K562 (cell line): ENCODE measurements at regions not wholly inside any gene's neighbourhood (a gene's known extent, or its start where the extent isn't known, plus 50 kb on each side); places are given as distances from the start of the nearest gene placed in this dataset.

Experiments
- CBFB ChIP-seq: sonication (generic); formaldehyde crosslinking; IDR thresholded peaks from 2 replicates; pipeline ENCODE4 v1.4.0; 2020; ENCODE audit warnings: mild to moderate bottlenecking, missing genetic modification reagents
- CBX3 ChIP-seq, 2 experiments: IDR thresholded peaks; 1 replicate in 1 of 2; 2 replicates in 1 of 2; pipeline ENCODE4 v1.6.1; 2012; ENCODE audit warnings: inconsistent platforms in 2 of 2, low read length in 2 of 2, borderline replicate concordance in 1 of 2, control low read depth in 1 of 2
- CTCF ChIP-seq, 3 experiments: IDR thresholded peaks in 2 of 3; conservative IDR thresholded peaks in 1 of 3; 2 replicates each; pipeline ENCODE4 v1.5.1; 2011 to 2012; ENCODE audit warnings: low read length in 3 of 3, mild to moderate bottlenecking in 3 of 3, control low read depth in 2 of 3, improper control_type of control experiment in 1 of 3, inconsistent platforms in 1 of 3, low read depth in 1 of 3, mixed read lengths in 1 of 3, moderate library complexity in 1 of 3; ENCODE audit not compliant: insufficient read depth in 2 of 3
- E2F4 ChIP-seq: sonication (generic); formaldehyde crosslinking; IDR thresholded peaks from 2 replicates; pipeline ENCODE4 v1.8.0; 2022; ENCODE audit warnings: mild to moderate bottlenecking, low read depth, missing genetic modification reagents
- MCM2 ChIP-seq: fragments of 450-650 bp; IDR thresholded peaks from 2 replicates; pipeline ENCODE4 v1.6.1; 2017; ENCODE audit warnings: low read depth, mild to moderate bottlenecking
- NFE2L1 ChIP-seq: fragments of 450-650 bp; IDR thresholded peaks from 2 replicates; pipeline ENCODE4 v1.6.1; 2016; ENCODE audit warnings: missing genetic modification characterization, low read depth, mild to moderate bottlenecking, missing compliant biosample characterization, moderate library complexity, borderline replicate concordance
- POLR2A ChIP-seq: fragments of 450-650 bp; conservative IDR thresholded peaks from 2 replicates; pipeline ENCODE4 v1.6.1; 2016
- SIN3A ChIP-seq, 2 experiments: fragments of 150-350 bp in 1 of 2; IDR thresholded peaks; 2 replicates each; pipeline ENCODE4 v1.6.1; 2011 to 2016; ENCODE audit warnings: borderline replicate concordance in 2 of 2, low read depth in 2 of 2, low read length in 2 of 2, mild to moderate bottlenecking in 2 of 2, moderate library complexity in 2 of 2; ENCODE audit not compliant: control insufficient read depth in 1 of 2
- USF1 ChIP-seq: sonication (generic); formaldehyde crosslinking; IDR thresholded peaks from 2 replicates; pipeline ENCODE4 v1.9.0; 2022; ENCODE audit warnings: mild to moderate bottlenecking, missing genetic modification reagents
- YY1 ChIP-seq, 3 experiments: IDR thresholded peaks; 2 replicates each; pipeline ENCODE4 v1.6.1; 2011; ENCODE audit warnings: low read length in 2 of 3, mild to moderate bottlenecking in 2 of 3, moderate library complexity in 2 of 3, borderline replicate concordance in 1 of 3, control low read depth in 1 of 3, low read depth in 1 of 3; ENCODE audit not compliant: insufficient read depth in 3 of 3, insufficient replicate concordance in 2 of 3, control insufficient read depth in 1 of 3, insufficient read length in 1 of 3; ENCODE audit errors: extremely low read depth in 1 of 3
- ZNF277 ChIP-seq: fragments of 250-450 bp; sonication (Bioruptor Pico); IDR thresholded peaks from 2 replicates; pipeline ENCODE4 v1.8.0; 2022; ENCODE audit warnings: inconsistent platforms, mild to moderate bottlenecking, moderate library complexity, borderline replicate concordance
- TF ChIP-seq, protein P1 (sequence below): fragments of 250-450 bp; sonication (Bioruptor Pico); IDR thresholded peaks from 2 replicates; pipeline ENCODE4 v1.8.0; 2021; ENCODE audit warnings: moderate library complexity, mild to moderate bottlenecking, inconsistent platforms

DNA sequence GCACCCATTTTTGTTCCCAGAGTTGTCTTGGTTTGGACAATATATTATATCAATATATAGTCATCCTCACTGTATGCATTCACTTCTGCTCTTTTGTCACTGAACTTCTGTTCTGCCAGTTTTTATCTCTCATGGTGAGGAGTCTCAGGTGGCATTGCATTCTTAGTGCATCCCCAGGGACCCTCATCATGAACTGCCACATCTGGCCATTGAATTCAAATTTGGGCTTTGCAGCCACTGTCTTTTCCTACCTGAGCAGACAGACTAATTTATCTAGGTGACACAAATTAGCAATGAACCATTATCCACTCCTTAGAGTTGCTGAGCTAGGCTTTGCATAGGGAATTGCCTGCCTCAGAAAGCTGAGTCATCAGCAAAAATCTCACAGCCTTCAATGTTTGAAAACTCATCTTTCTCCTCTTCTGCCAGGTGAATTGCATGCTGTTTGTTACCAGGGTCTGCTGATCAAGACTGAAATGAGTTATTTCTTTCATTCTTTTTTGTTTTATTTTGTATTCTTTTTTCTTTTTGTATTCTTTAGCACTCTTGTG is 316.8 kb upstream of the MTPN start:
- TF ChIP-seq CBX3 (IDR thresholded peaks at IDR 0.05; ENCODE audit: borderline replicate concordance in 1 of 2, low read length in 2 of 2) (no peak), POLR2A (no peak), CTCF (IDR thresholded peaks at IDR 0.05 in 2 of 3, conservative IDR thresholded peaks at IDR 0.05 in 1 of 3; ENCODE audit: insufficient read depth in 2 of 3, low read depth in 1 of 3, low read length in 3 of 3) (no peak), CBFB (CRISPR knock-in tag) (no peak), NFE2L1 (tag) (no peak), ZNF277 (no peak), MCM2 (no peak), USF1 (CRISPR knock-in tag) (no peak), YY1 (IDR thresholded peaks at IDR 0.05; ENCODE audit: borderline replicate concordance in 1 of 3, control insufficient read depth in 1 of 3, extremely low read depth in 1 of 3, insufficient read depth in 3 of 3, insufficient read length in 1 of 3, insufficient replicate concordance in 2 of 3, low read depth in 1 of 3, low read length in 2 of 3) (no peak), SIN3A (IDR thresholded peaks at IDR 0.05; ENCODE audit: borderline replicate concordance in 2 of 2, control insufficient read depth in 1 of 2, low read depth in 2 of 2, low read length in 2 of 2) (no peak), E2F4 (CRISPR knock-in tag) (no peak)
- TF ChIP-seq, protein P1, sequence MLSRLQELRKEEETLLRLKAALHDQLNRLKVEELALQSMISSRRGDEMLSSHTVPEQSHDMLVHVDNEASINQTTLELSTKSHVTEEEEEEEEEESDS (CRISPR knock-in tag) = no peak
